ENCODE measurements at regions not wholly inside any gene's neighbourhood (a gene's known extent, or its start where the extent isn't known, plus 50 kb on each side); places are given as distances from the start of the nearest gene placed in this dataset.

DNA sequence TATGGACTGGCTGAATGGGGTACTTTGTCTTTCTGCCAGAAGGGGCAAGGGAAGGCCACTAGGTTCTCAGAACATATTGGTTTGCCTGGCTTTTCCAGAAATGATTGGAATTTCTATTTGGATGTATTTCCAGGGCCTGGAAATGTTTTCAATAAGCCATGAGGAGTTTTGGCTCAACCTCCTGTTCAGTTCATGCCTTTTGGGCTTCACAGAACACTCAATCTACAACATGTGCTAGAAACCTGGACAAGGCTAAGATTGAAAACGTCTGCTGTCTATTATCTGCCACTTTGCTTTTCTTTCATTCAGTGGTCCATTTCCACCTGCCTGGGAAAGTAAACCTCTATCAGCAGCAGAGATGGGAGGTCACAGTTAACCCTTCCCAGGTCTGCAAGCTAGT, 793.4 kb downstream of the TENT5A start:
- TF ChIP-seq EGR1 (IDR thresholded peaks at IDR 0.05; ENCODE audit: low read depth in 2 of 2) (no peak), HNF4G (IDR thresholded peaks at IDR 0.05) (no peak), YY1 (IDR thresholded peaks at IDR 0.05) (no peak), RAD21 (IDR thresholded peaks at IDR 0.05) (no peak)
- TF ChIP-seq, protein P1, sequence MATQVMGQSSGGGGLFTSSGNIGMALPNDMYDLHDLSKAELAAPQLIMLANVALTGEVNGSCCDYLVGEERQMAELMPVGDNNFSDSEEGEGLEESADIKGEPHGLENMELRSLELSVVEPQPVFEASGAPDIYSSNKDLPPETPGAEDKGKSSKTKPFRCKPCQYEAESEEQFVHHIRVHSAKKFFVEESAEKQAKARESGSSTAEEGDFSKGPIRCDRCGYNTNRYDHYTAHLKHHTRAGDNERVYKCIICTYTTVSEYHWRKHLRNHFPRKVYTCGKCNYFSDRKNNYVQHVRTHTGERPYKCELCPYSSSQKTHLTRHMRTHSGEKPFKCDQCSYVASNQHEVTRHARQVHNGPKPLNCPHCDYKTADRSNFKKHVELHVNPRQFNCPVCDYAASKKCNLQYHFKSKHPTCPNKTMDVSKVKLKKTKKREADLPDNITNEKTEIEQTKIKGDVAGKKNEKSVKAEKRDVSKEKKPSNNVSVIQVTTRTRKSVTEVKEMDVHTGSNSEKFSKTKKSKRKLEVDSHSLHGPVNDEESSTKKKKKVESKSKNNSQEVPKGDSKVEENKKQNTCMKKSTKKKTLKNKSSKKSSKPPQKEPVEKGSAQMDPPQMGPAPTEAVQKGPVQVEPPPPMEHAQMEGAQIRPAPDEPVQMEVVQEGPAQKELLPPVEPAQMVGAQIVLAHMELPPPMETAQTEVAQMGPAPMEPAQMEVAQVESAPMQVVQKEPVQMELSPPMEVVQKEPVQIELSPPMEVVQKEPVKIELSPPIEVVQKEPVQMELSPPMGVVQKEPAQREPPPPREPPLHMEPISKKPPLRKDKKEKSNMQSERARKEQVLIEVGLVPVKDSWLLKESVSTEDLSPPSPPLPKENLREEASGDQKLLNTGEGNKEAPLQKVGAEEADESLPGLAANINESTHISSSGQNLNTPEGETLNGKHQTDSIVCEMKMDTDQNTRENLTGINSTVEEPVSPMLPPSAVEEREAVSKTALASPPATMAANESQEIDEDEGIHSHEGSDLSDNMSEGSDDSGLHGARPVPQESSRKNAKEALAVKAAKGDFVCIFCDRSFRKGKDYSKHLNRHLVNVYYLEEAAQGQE (IDR thresholded peaks at IDR 0.05): no peak
- TF ChIP-seq, protein P2, sequence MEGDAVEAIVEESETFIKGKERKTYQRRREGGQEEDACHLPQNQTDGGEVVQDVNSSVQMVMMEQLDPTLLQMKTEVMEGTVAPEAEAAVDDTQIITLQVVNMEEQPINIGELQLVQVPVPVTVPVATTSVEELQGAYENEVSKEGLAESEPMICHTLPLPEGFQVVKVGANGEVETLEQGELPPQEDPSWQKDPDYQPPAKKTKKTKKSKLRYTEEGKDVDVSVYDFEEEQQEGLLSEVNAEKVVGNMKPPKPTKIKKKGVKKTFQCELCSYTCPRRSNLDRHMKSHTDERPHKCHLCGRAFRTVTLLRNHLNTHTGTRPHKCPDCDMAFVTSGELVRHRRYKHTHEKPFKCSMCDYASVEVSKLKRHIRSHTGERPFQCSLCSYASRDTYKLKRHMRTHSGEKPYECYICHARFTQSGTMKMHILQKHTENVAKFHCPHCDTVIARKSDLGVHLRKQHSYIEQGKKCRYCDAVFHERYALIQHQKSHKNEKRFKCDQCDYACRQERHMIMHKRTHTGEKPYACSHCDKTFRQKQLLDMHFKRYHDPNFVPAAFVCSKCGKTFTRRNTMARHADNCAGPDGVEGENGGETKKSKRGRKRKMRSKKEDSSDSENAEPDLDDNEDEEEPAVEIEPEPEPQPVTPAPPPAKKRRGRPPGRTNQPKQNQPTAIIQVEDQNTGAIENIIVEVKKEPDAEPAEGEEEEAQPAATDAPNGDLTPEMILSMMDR (IDR thresholded peaks at IDR 0.05; ENCODE audit: low read depth, low read length, missing input control): no peak
- TF ChIP-seq, protein P3, sequence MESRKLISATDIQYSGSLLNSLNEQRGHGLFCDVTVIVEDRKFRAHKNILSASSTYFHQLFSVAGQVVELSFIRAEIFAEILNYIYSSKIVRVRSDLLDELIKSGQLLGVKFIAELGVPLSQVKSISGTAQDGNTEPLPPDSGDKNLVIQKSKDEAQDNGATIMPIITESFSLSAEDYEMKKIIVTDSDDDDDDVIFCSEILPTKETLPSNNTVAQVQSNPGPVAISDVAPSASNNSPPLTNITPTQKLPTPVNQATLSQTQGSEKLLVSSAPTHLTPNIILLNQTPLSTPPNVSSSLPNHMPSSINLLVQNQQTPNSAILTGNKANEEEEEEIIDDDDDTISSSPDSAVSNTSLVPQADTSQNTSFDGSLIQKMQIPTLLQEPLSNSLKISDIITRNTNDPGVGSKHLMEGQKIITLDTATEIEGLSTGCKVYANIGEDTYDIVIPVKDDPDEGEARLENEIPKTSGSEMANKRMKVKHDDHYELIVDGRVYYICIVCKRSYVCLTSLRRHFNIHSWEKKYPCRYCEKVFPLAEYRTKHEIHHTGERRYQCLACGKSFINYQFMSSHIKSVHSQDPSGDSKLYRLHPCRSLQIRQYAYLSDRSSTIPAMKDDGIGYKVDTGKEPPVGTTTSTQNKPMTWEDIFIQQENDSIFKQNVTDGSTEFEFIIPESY (IDR thresholded peaks at IDR 0.05): no peak
- TF ChIP-seq, protein P4, sequence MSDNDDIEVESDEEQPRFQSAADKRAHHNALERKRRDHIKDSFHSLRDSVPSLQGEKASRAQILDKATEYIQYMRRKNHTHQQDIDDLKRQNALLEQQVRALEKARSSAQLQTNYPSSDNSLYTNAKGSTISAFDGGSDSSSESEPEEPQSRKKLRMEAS (IDR thresholded peaks at IDR 0.05): no peak
